Thymus (tissue), 11 donors: ENCODE measurements at regions not wholly inside any gene's neighbourhood (a gene's known extent, or its start where the extent isn't known, plus 50 kb on each side); places are given as distances from the start of the nearest gene placed in this dataset.

Experiments used
- DNase-seq, 9 donors: peaks; one replicate each; pipeline ENCODE4 v3.0.0-alpha.2; 2013; ENCODE audit warnings: low spot score in 9 of 9, low read depth in 6 of 9, missing footprints in 1 of 9
- H3K27ac ChIP-seq, 2 donors: one replicate each; pipeline ENCODE4 v1.5.1; 2013; ENCODE audit warnings: control low read depth in 1 of 2, low read depth in 1 of 2, low read length in 1 of 2, mild to moderate bottlenecking in 1 of 2, moderate library complexity in 1 of 2
- H3K27me3 ChIP-seq, 2 donors: one replicate each; pipeline ENCODE4 v1.5.1; 2013; ENCODE audit warnings: low read length in 1 of 2; ENCODE audit not compliant: control insufficient read depth in 2 of 2, insufficient read depth in 1 of 2
- H3K36me3 ChIP-seq, 2 donors: one replicate each; pipeline ENCODE4 v1.5.1; 2013; ENCODE audit warnings: low read length in 1 of 2, mild to moderate bottlenecking in 1 of 2, moderate library complexity in 1 of 2; ENCODE audit not compliant: control insufficient read depth in 2 of 2, insufficient read depth in 2 of 2
- H3K4me1 ChIP-seq, 2 donors: one replicate each; pipeline ENCODE4 v1.5.1; 2013; ENCODE audit warnings: low read length in 2 of 2; ENCODE audit not compliant: control insufficient read depth in 2 of 2, insufficient read depth in 2 of 2
- H3K4me3 ChIP-seq, 2 donors: one replicate each; pipeline ENCODE4 v1.5.1; 2013; ENCODE audit warnings: low read length in 2 of 2, control low read depth in 1 of 2, mild to moderate bottlenecking in 1 of 2
- H3K9me3 ChIP-seq, 2 donors: one replicate each; pipeline ENCODE4 v1.5.1; 2013; ENCODE audit warnings: low read length in 1 of 2, mild to moderate bottlenecking in 1 of 2; ENCODE audit not compliant: control insufficient read depth in 2 of 2, insufficient read depth in 1 of 2
- WGBS: extraction: QIAGEN DNeasy Blood & Tissue Kit; methylation state at CpG from one replicate; pipeline ENCODE4 v1.1.7; 2013; 5-methylcytosine and 5-hydroxymethylcytosine counted together
- donor health status: healthy.

DNA sequence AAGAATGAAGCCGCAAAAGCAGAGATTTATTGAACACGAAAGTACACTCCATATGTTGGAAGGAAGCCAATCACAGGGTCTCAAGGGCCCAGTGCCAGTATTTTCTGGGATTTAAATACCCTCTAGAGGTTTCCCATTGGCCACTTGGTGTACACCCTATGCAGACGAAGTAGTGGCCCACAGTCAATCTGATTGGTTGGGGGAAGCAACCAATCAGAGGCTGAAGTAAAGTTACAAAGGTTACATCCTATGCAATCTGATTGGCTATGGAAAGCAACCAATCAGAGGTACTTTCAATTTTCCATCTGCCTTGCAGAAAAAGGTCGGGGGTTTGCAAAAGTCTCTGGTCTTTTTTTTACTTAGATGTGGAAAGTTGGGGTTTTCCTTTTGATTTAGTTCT is 481.3 kb upstream of the NRP1 start:
- Histone ChIP-seq H3K9me3 (no peaks in the 10 kb centered on the region), H3K36me3 (no peaks in the 10 kb centered on the region), H3K27me3 (no peaks in the 10 kb centered on the region), H3K27ac (no peak overlapping the region), H3K4me3 (no peak overlapping the region), H3K4me1 (no peaks in the 10 kb centered on the region)
- 95% methylated on average over 4 of the region's 4 CpGs for WGBS
- DNase-seq, result no peak

DNA sequence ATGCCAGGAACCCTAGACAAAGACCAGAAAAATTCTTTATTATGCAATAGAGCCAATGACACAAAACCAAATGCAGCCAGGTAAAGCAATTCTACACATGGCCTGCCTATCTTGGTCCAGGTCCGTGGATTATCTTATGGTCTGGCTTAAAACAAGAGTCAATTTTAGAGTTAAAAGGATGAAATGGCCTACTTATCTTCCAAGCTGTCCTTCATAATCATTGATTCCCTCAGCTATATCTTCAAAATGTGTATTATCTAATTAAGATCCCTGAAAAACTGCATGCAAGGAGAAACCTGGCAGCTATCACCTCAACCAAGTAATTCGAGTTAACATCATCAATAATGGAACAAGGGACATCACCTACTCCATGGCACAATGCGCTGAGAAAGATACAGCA is 479.4 kb upstream of the NRP1 start:
- Histone ChIP-seq H3K36me3 (no peaks in the 10 kb centered on the region), H3K27me3 (no peaks in the 10 kb centered on the region), H3K27ac (no peak overlapping the region), H3K4me1 (no peaks in the 10 kb centered on the region), H3K4me3 (no peak overlapping the region), H3K9me3 (no peaks in the 10 kb centered on the region)
- DNase-seq, result no peak
- 62% methylated on average over 3 of the region's 3 CpGs for WGBS

DNA sequence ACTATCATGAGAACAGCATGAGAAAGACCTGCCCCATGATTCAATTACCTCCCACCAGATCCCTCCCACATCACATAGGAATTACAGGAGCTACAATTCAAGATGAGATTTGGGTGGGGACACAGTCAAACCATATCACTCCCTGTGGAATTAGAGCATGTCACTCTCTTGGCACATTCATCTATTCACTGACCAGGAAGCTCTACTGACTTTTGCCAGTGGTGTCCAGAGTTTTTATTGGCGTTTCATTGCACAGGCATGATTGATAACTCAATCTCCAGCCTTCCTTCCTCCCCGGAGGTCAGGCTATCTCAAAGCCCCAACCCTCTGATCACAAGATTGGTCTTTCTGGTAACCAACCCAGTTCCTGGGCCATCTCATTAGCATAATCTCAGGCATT is 478.9 kb upstream of the NRP1 start:
- H3K4me1 ChIP-seq, result no peaks in the 10 kb centered on the region
- WGBS, result 97% methylated on average over 2 of the region's 2 CpGs
- H3K9me3 ChIP-seq, result no peaks in the 10 kb centered on the region
- no peaks in the 10 kb centered on the region for H3K27me3 ChIP-seq
- H3K36me3 ChIP-seq, result no peaks in the 10 kb centered on the region
- no peak overlapping the region for H3K4me3 ChIP-seq
- H3K27ac ChIP-seq, result no peak overlapping the region
- no peak for DNase-seq

DNA sequence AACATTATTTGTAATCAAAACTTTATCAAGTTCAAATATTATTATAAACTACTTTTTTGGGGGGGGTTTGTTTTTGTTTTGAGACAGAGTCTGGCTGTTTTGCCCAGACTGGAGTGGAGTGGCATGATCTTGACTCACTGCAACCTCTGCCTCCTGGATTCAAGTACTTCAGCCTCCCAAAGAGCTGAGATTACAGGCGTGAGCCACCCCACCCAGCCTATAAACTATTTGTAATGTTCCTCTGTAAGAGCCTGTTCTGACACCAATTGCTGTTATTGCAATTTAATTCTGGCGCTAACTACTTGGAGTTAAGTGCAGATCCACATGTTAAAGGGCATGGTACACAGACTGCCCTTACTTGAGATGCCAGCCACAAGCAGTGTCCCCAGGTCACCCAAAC is 478.1 kb upstream of the NRP1 start:
- H3K27me3 ChIP-seq, result no peaks in the 10 kb centered on the region
- H3K27ac ChIP-seq, result no peak overlapping the region
- 92% methylated on average over 2 of the region's 2 CpGs for WGBS
- H3K9me3 ChIP-seq, result no peaks in the 10 kb centered on the region
- no peaks in the 10 kb centered on the region for H3K36me3 ChIP-seq
- no peaks in the 10 kb centered on the region for H3K4me1 ChIP-seq
- DNase-seq, result no peak
- no peak overlapping the region for H3K4me3 ChIP-seq

DNA sequence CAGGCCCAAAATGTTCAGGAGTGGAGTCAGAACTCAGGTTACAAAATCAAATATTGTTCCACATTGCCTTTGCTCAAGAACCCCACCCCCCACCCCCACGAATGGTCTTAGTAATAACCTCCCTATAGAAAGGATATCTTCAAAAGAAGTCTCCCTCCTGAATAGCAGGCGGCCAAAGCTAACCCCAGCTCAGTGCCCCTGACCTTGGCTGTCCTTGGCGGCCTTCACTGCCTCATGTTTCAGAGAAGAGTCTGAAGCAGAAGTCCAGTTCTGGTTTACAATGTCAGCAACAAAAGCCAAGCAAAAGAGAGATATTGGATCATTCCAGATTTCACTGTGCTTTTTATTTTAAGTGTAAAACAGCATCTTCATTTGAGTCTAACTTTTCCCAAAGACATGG is 476.5 kb upstream of the NRP1 start:
- H3K9me3 ChIP-seq, result no peaks in the 10 kb centered on the region
- DNase-seq, result no peak
- 93% methylated on average over 3 of the region's 3 CpGs for WGBS

DNA sequence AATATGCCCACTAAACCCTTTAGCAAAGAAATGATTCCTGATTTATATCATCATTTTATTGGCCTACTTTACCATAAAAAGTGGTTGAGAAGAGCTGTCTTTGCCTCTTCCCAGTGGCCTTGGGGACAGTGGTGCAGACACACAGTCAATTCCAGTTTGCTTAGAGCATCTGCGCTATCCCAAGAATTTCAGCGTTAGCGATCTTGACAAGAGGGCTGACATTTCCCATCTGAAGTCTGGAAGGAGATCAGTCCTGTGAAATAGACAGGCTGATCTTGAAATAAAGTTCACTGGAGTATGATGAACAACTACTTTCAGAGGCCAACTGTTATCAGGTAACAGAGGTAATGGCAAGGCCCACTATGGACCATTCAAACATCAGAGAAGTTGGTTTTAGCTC is 475.3 kb upstream of the NRP1 start:
- no peak for DNase-seq
- Histone ChIP-seq H3K9me3 (no peaks in the 10 kb centered on the region), H3K27ac (no peak overlapping the region), H3K36me3 (no peaks in the 10 kb centered on the region), H3K4me3 (no peak overlapping the region), H3K27me3 (no peaks in the 10 kb centered on the region), H3K4me1 (no peaks in the 10 kb centered on the region)
- WGBS, result 98% methylated on average over 3 of the region's 3 CpGs

More for the DNA sequence above, 476.5 kb upstream of the NRP1 start:
- Histone ChIP-seq H3K27me3 (no peaks in the 10 kb centered on the region), H3K27ac (no peak overlapping the region), H3K4me3 (no peak overlapping the region), H3K4me1 (no peaks in the 10 kb centered on the region), H3K36me3 (no peaks in the 10 kb centered on the region)

DNA sequence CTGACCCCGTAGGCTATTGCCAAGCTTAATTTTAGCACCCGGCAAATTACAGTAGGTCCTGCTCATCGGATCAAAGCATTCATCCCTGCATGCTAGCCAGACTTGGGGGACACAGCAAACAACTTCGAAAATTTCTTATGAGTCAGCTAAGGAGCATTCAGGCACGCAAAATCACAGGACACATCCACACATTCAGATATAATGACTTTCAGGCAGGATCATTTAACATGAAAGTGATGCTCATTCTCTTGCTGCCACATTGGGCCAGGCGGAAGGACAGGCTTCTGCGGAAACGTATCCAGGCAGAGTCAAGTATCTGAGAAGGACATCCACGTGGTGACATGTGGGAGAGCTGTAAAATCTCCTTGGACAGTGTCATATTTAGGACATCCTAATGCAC is 474.0 kb upstream of the NRP1 start:
- H3K27ac ChIP-seq, result no peak overlapping the region
- WGBS, result 94% methylated on average over 9 of the region's 9 CpGs
- no peak overlapping the region for H3K4me3 ChIP-seq
- H3K27me3 ChIP-seq, result no peaks in the 10 kb centered on the region
- no peak for DNase-seq
- H3K9me3 ChIP-seq, result no peaks in the 10 kb centered on the region
- no peaks in the 10 kb centered on the region for H3K36me3 ChIP-seq
- no peaks in the 10 kb centered on the region for H3K4me1 ChIP-seq

DNA sequence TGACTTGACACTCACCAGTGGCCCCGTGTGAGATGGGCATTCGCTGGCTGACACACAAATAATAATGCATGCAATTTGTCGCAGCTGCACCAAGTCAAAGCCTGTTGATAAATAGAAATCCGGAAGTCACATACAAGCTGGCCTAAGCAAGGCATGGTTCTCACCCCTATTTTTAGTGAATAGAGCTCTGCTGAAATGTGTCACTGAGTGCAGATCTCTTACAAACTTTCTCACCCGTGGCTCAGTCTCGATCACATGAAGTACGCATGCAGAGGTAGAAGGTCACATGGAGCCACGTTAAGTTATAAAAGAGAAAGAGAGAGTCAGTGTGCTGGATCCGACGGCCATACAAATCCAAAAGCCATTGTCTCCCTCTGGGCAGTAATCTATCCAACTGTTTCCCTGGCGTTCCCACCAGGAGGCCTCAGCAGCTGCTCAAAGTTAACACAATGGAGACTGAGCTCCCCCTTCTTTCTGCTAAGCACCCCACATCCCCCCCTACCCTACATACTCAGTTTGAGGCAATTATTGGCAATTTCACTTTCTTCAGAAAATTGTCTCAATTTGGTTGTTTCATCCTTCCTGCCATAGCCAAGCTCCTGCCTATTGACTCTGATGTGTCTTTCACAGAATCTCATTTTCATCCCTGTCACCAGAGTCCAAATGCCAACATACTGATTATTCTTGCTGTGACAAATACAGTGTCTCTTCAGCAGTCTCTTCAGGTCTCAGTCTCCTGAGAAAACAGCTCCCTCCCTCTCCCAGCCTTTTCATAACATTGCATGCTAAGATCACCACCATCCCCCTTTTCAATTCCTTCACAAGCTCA is 473.3 kb upstream of the NRP1 start:
- H3K27me3 ChIP-seq, result no peaks in the 10 kb centered on the region
- H3K36me3 ChIP-seq, result no peaks in the 10 kb centered on the region
- no peak overlapping the region for H3K27ac ChIP-seq
- no peak overlapping the region for H3K4me3 ChIP-seq
- no peak for DNase-seq
- H3K4me1 ChIP-seq, result no peaks in the 10 kb centered on the region
- H3K9me3 ChIP-seq, result no peaks in the 10 kb centered on the region
- 95% methylated on average over 11 of the region's 11 CpGs for WGBS

DNA sequence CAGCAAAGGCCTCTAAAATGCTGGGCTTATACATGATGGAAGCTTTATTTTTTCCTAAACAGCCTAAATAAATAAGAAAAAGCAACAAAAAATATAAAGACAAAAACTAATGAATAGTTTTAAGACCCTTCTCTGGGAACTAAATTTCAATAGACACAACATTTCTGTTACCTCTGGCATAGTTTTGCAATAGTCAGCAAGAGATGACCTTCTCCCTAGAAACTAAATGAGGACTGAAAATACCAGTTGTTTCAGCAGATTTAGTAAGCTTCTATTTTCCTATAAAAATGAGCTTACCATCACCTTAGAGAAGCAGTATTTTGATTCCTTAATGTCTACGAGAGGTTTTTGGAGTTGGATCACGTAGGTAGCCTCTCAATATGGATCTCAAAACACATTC is 471.4 kb upstream of the NRP1 start:
- no peak for DNase-seq
- Histone ChIP-seq H3K4me3 (no peak overlapping the region), H3K27me3 (no peaks in the 10 kb centered on the region), H3K9me3 (no peaks in the 10 kb centered on the region), H3K4me1 (no peaks in the 10 kb centered on the region), H3K27ac (no peak overlapping the region), H3K36me3 (no peaks in the 10 kb centered on the region)
- WGBS, result 95% methylated on average over 2 of the region's 2 CpGs
